Neural progenitor cell (in vitro differentiated cells): ENCODE measurements at regions not wholly inside any gene's neighbourhood (a gene's known extent, or its start where the extent isn't known, plus 50 kb on each side); places are given as distances from the start of the nearest gene placed in this dataset.

Source experiments
- DNase-seq: peaks from one replicate; pipeline ENCODE4 v3.0.0-alpha.2; 2016; ENCODE audit warnings: low spot score
- H2AFZ ChIP-seq: fragments of 200-600 bp; sonication (generic); replicated peaks from 2 replicates; pipeline ENCODE4 v1.6.1; 2016; ENCODE audit warnings: antibody characterized with exemption
- H3F3A ChIP-seq: fragments of 200-600 bp; sonication (generic); 2 replicates; pipeline ENCODE4 v1.6.1; 2016; ENCODE audit warnings: antibody characterized with exemption, low read depth
- H3K27ac ChIP-seq: fragments of 200-600 bp; sonication (generic); 2 replicates; pipeline ENCODE4 v1.5.1; 2016; ENCODE audit warnings: mild to moderate bottlenecking
- H3K27me3 ChIP-seq: fragments of 200-600 bp; sonication (generic); 2 replicates; pipeline ENCODE4 v1.6.1; 2016; ENCODE audit warnings: mild to moderate bottlenecking, moderate library complexity
- H3K36me3 ChIP-seq: fragments of 200-600 bp; sonication (generic); 2 replicates; pipeline ENCODE4 v1.5.1; 2016
- H3K4me1 ChIP-seq: fragments of 200-600 bp; sonication (generic); 2 replicates; pipeline ENCODE4 v1.6.1; 2016; ENCODE audit warnings: mixed run types
- H3K4me2 ChIP-seq: fragments of 200-600 bp; sonication (generic); 2 replicates; pipeline ENCODE4 v1.6.1; 2016
- H3K4me3 ChIP-seq: fragments of 200-600 bp; sonication (generic); 2 replicates; pipeline ENCODE4 v1.5.1; 2016
- H3K79me2 ChIP-seq: fragments of 200-600 bp; sonication (generic); 2 replicates; pipeline ENCODE4 v1.6.1; 2016; ENCODE audit warnings: low read depth
- H3K9ac ChIP-seq: fragments of 200-600 bp; sonication (generic); 2 replicates; pipeline ENCODE4 v1.6.1; 2016
- H3K9me3 ChIP-seq: fragments of 200-600 bp; sonication (generic); 2 replicates; pipeline ENCODE4 v1.5.1; 2016; ENCODE audit warnings: low read depth
- H4K20me1 ChIP-seq: fragments of 200-600 bp; sonication (generic); 2 replicates; pipeline ENCODE4 v1.6.1; 2016; ENCODE audit warnings: low read depth
- H3K27ac Mint-ChIP-seq: 3 replicates; pipeline ENCODE4 v1.8.0; 2021; ENCODE audit warnings: mixed read lengths
- H3K27me3 Mint-ChIP-seq: 2 replicates; pipeline ENCODE4 v1.8.0; 2022; ENCODE audit warnings: low read depth, mild to moderate bottlenecking, inconsistent platforms, moderate library complexity, mixed read lengths; ENCODE audit not compliant: insufficient read depth
- H3K36me3 Mint-ChIP-seq: 3 replicates; pipeline ENCODE4 v1.8.0; 2021; ENCODE audit warnings: mixed read lengths
- H3K4me1 Mint-ChIP-seq: 3 replicates; pipeline ENCODE4 v1.8.0; 2021; ENCODE audit warnings: mixed read lengths
- H3K4me3 Mint-ChIP-seq: 3 replicates; pipeline ENCODE4 v1.8.0; 2021; ENCODE audit warnings: mild to moderate bottlenecking, moderate library complexity, mixed read lengths
- H3K9me3 Mint-ChIP-seq: 3 replicates; pipeline ENCODE4 v1.8.0; 2020; ENCODE audit warnings: mixed read lengths
- CTCF ChIP-seq: fragments of 200-600 bp; sonication (generic); IDR thresholded peaks from 2 replicates; pipeline ENCODE4 v1.5.1; 2017; ENCODE audit warnings: antibody characterized with exemption, mild to moderate bottlenecking
- EZH2 ChIP-seq: fragments of 200-600 bp; sonication (generic); IDR thresholded peaks from 2 replicates; pipeline ENCODE4 v1.6.1; 2017; ENCODE audit warnings: antibody characterized with exemption, mild to moderate bottlenecking, moderate library complexity
- EZH2phosphoT487 ChIP-seq: fragments of 200-600 bp; sonication (generic); IDR thresholded peaks from 2 replicates; pipeline ENCODE4 v1.6.1; 2017; ENCODE audit warnings: antibody characterized with exemption

- H3K4me1 Mint-ChIP-seq: no peaks in the 10 kb centered on the region
- Histone ChIP-seq H3K27me3 (no peaks in the 10 kb centered on the region), H3F3A (no peaks in the 10 kb centered on the region), H3K27ac (no peak overlapping the region), H3K9ac (no peak overlapping the region), H3K36me3 (no peaks in the 10 kb centered on the region), H2AFZ (no peak overlapping the region), H3K9me3 (peaks cover 9% of the 10 kb centered on the region), H4K20me1 (no peaks in the 10 kb centered on the region), H3K4me3 (no peak overlapping the region), H3K79me2 (no peaks in the 10 kb centered on the region), H3K4me2 (no peak overlapping the region), H3K4me1 (no peaks in the 10 kb centered on the region)
- no peaks in the 10 kb centered on the region for H3K36me3 Mint-ChIP-seq
- DNase-seq: no peak
- H3K9me3 Mint-ChIP-seq: peaks cover 5% of the 10 kb centered on the region
- no peak for TF ChIP-seq CTCF
- TF ChIP-seq EZH2: no peak
- no peak for TF ChIP-seq EZH2phosphoT487
- no peak overlapping the region for H3K27ac Mint-ChIP-seq
- H3K27me3 Mint-ChIP-seq: no peaks in the 10 kb centered on the region
- no peak overlapping the region for H3K4me3 Mint-ChIP-seq
These were observed 1058.1 kb downstream of the RAPGEF2 start for GRCh38 chr4:160161026-160161425.

DNA sequence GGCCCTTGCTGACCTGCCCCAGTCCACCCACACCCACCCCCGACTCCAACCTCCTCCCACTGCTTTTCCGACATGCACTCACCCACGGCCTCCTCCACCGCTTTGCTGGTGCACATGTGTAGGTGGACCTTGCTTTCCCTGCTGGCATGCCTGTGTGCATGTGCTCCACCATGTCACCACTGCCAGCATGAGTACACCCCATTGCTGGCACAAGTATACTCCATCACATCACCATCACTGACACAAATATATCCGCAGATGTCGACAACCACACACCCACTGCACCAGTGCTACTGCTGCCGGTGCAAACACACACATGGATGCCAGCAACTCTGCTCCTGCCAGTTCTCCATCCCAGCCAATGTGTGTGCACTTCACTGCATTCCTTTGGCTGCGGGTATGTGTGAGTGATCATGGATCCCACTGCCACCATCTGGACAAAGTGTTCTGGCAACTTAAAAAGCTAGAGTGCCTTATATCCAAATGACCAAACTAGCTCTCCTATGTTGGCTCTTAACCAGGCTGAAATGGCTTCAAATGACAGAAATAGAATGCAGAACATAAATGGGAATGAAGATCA, 1072.3 kb downstream of the RAPGEF2 start:
- Histone ChIP-seq H3K36me3 (no peaks in the 10 kb centered on the region), H3K9me3 (no peaks in the 10 kb centered on the region), H2AFZ (no peak overlapping the region), H3K4me1 (no peaks in the 10 kb centered on the region), H3K27me3 (no peaks in the 10 kb centered on the region), H3K4me3 (no peak overlapping the region), H3K27ac (no peak overlapping the region), H4K20me1 (no peaks in the 10 kb centered on the region), H3K4me2 (no peak overlapping the region), H3K79me2 (no peaks in the 10 kb centered on the region), H3K9ac (no peak overlapping the region), H3F3A (no peaks in the 10 kb centered on the region)
- DNase-seq: peak; percentile 20
- H3K4me1 Mint-ChIP-seq: no peaks in the 10 kb centered on the region
- TF ChIP-seq EZH2phosphoT487: no peak
- TF ChIP-seq CTCF: peak; percentile 7
- no peak for TF ChIP-seq EZH2
- no peak overlapping the region for H3K27ac Mint-ChIP-seq
- no peaks in the 10 kb centered on the region for H3K27me3 Mint-ChIP-seq
- no peaks in the 10 kb centered on the region for H3K36me3 Mint-ChIP-seq
- no peak overlapping the region for H3K4me3 Mint-ChIP-seq
- no peaks in the 10 kb centered on the region for H3K9me3 Mint-ChIP-seq

- no peak overlapping the region for H3K27ac Mint-ChIP-seq
- Histone ChIP-seq H3K9me3 (no peaks in the 10 kb centered on the region), H2AFZ (no peak overlapping the region), H3K79me2 (no peaks in the 10 kb centered on the region), H3K4me1 (no peaks in the 10 kb centered on the region), H3K27ac (no peak overlapping the region), H4K20me1 (no peaks in the 10 kb centered on the region), H3K4me3 (no peak overlapping the region), H3K27me3 (no peaks in the 10 kb centered on the region), H3F3A (no peaks in the 10 kb centered on the region), H3K36me3 (no peaks in the 10 kb centered on the region), H3K9ac (no peak overlapping the region), H3K4me2 (no peak overlapping the region)
- no peaks in the 10 kb centered on the region for H3K36me3 Mint-ChIP-seq
- DNase-seq: no peak
- H3K4me3 Mint-ChIP-seq: no peak overlapping the region
- H3K4me1 Mint-ChIP-seq: no peaks in the 10 kb centered on the region
- H3K9me3 Mint-ChIP-seq: no peaks in the 10 kb centered on the region
- no peak for TF ChIP-seq CTCF
- no peak for TF ChIP-seq EZH2phosphoT487
- no peak for TF ChIP-seq EZH2
- peaks cover 3% of the 10 kb centered on the region for H3K27me3 Mint-ChIP-seq
These were observed 1077.3 kb downstream of the RAPGEF2 start for GRCh38 chr4:160180211-160180610.
